ENCODE measurements at regions not wholly inside any gene's neighbourhood (a gene's known extent, or its start where the extent isn't known, plus 50 kb on each side); places are given as distances from the start of the nearest gene placed in this dataset.

DNA sequence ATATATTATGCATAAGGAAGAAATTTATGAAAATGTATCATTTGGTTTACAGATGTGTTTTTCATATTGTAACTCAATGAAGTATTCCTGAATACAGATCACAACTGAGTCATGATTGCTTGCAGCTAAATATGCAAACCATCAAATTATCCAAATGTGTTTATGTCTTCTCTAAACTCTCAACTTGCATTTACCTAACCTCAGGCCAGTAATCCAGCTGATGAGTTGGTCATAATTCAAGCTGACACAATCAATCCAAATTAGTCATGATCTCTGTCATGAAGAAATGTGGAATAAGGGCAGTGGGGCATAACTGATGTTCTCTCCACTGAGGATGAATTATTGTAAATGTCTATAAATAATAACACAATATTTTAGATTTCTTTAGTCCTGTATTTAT lies 104.8 kb upstream of the CNTN1 start:
- no peaks in the 10 kb centered on the region for H3K9me3 ChIP-seq (ENCODE audit: insufficient read depth, low read depth, low read length)
- Mint-ChIP-seq H3K9me3 (ENCODE audit: unreplicated experiment) (peaks cover 3% of the 10 kb centered on the region), H3K4me3 (ENCODE audit: unreplicated experiment) (no peak overlapping the region), H3K27ac (ENCODE audit: unreplicated experiment) (no peak overlapping the region), H3K4me1 (ENCODE audit: low read depth, unreplicated experiment) (no peaks in the 10 kb centered on the region), H3K27me3 (ENCODE audit: low read depth, unreplicated experiment) (no peaks in the 10 kb centered on the region), H3K36me3 (ENCODE audit: low read depth, unreplicated experiment) (no peaks in the 10 kb centered on the region)
- H3K79me2 ChIP-seq (ENCODE audit: insufficient read depth, low read length), result no peaks in the 10 kb centered on the region
- DNase-seq (ENCODE audit: low read depth) (no peak), FAIRE-seq (no peak)
- no peak overlapping the region for H3K4me2 ChIP-seq (ENCODE audit: low read length)
- no peaks in the 10 kb centered on the region for H4K20me1 ChIP-seq (ENCODE audit: insufficient read depth, low read length)
- H3K36me3 ChIP-seq (ENCODE audit: insufficient read depth, low read length), result no peaks in the 10 kb centered on the region
- no peak overlapping the region for H3K4me3 ChIP-seq (ENCODE audit: insufficient read depth, low read depth, low read length)
- no peak overlapping the region for H3K9ac ChIP-seq (ENCODE audit: low read length)
- no peak overlapping the region for H3K27ac ChIP-seq (ENCODE audit: low read depth, low read length)
- H2AFZ ChIP-seq (ENCODE audit: low read depth, low read length), result no peak overlapping the region
- TF ChIP-seq EZH2 (IDR thresholded peaks at IDR 0.05; ENCODE audit: insufficient read depth, low read length), result no peak
- TF ChIP-seq, protein P1, sequence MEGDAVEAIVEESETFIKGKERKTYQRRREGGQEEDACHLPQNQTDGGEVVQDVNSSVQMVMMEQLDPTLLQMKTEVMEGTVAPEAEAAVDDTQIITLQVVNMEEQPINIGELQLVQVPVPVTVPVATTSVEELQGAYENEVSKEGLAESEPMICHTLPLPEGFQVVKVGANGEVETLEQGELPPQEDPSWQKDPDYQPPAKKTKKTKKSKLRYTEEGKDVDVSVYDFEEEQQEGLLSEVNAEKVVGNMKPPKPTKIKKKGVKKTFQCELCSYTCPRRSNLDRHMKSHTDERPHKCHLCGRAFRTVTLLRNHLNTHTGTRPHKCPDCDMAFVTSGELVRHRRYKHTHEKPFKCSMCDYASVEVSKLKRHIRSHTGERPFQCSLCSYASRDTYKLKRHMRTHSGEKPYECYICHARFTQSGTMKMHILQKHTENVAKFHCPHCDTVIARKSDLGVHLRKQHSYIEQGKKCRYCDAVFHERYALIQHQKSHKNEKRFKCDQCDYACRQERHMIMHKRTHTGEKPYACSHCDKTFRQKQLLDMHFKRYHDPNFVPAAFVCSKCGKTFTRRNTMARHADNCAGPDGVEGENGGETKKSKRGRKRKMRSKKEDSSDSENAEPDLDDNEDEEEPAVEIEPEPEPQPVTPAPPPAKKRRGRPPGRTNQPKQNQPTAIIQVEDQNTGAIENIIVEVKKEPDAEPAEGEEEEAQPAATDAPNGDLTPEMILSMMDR (IDR thresholded peaks at IDR 0.05; ENCODE audit: insufficient read depth, low read depth, low read length), result no peak
- H3K27me3 ChIP-seq (ENCODE audit: insufficient read depth, low read length), result no peaks in the 10 kb centered on the region
- H3K4me1 ChIP-seq (ENCODE audit: insufficient read depth, low read length), result no peaks in the 10 kb centered on the region

DNA sequence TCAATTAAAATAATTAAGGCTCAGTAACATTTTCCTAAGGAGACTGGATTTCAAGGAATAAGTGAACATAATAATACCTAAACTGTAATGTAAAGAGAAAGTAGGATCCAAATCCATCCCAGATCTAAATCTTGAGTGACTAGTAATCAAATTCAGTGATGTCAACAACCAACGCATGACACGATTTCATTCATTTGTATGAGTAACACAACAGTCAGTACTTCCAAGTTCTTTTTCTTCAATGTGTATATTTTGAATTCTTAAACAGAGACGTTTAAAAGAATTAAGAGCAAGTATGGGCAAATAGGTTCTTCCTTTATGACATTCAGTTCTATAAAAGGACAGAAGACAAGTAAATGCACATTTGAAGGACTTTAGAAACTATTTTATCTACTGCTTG lies 104.3 kb upstream of the CNTN1 start:
- Histone ChIP-seq H3K9me3 (ENCODE audit: insufficient read depth, low read depth, low read length) (no peaks in the 10 kb centered on the region), H4K20me1 (ENCODE audit: insufficient read depth, low read length) (no peaks in the 10 kb centered on the region), H3K4me1 (ENCODE audit: insufficient read depth, low read length) (no peaks in the 10 kb centered on the region), H3K27ac (ENCODE audit: low read depth, low read length) (no peak overlapping the region), H3K27me3 (ENCODE audit: insufficient read depth, low read length) (no peaks in the 10 kb centered on the region), H3K79me2 (ENCODE audit: insufficient read depth, low read length) (no peaks in the 10 kb centered on the region), H2AFZ (ENCODE audit: low read depth, low read length) (no peak overlapping the region), H3K9ac (ENCODE audit: low read length) (no peak overlapping the region), H3K4me2 (ENCODE audit: low read length) (no peak overlapping the region), H3K36me3 (ENCODE audit: insufficient read depth, low read length) (no peaks in the 10 kb centered on the region), H3K4me3 (ENCODE audit: insufficient read depth, low read depth, low read length) (no peak overlapping the region)
- H3K4me3 Mint-ChIP-seq (ENCODE audit: unreplicated experiment), result no peak overlapping the region
- H3K27ac Mint-ChIP-seq (ENCODE audit: unreplicated experiment), result no peak overlapping the region
- H3K27me3 Mint-ChIP-seq (ENCODE audit: low read depth, unreplicated experiment), result no peaks in the 10 kb centered on the region
- FAIRE-seq, result no peak
- DNase-seq (ENCODE audit: low read depth), result no peak
- peaks cover 3% of the 10 kb centered on the region for H3K9me3 Mint-ChIP-seq (ENCODE audit: unreplicated experiment)
- no peaks in the 10 kb centered on the region for H3K36me3 Mint-ChIP-seq (ENCODE audit: low read depth, unreplicated experiment)
- no peaks in the 10 kb centered on the region for H3K4me1 Mint-ChIP-seq (ENCODE audit: low read depth, unreplicated experiment)
- no peak for TF ChIP-seq EZH2 (IDR thresholded peaks at IDR 0.05; ENCODE audit: insufficient read depth, low read length)
- TF ChIP-seq, protein P1 (IDR thresholded peaks at IDR 0.05; ENCODE audit: insufficient read depth, low read depth, low read length), result no peak

DNA sequence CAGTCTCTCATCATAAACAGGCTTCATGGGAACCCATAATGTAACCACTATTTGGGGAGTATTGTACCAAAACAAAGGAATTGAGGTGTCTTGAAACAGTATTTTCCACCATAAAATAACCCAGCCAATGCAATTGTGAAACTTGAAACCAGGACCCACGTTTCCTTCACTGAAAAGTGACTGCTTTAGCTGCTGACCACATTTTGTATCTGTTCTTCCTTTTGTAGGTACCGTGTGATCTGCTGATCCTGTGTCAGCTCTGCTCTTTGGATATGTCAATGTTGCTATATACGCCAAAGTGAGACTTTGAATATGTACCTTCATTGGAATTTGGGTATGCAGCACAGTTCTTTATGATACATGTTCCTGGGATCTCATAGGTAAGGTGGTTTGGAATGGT lies 95.1 kb upstream of the CNTN1 start:
- H3K4me3 Mint-ChIP-seq (ENCODE audit: unreplicated experiment), result no peak overlapping the region
- H3K27me3 ChIP-seq (ENCODE audit: insufficient read depth, low read length), result no peaks in the 10 kb centered on the region
- no peaks in the 10 kb centered on the region for H3K36me3 Mint-ChIP-seq (ENCODE audit: low read depth, unreplicated experiment)
- no peak overlapping the region for H3K27ac Mint-ChIP-seq (ENCODE audit: unreplicated experiment)
- DNase-seq (ENCODE audit: low read depth) (no peak), FAIRE-seq (no peak)
- H3K27ac ChIP-seq (ENCODE audit: low read depth, low read length), result no peak overlapping the region
- no peaks in the 10 kb centered on the region for H3K36me3 ChIP-seq (ENCODE audit: insufficient read depth, low read length)
- no peaks in the 10 kb centered on the region for H4K20me1 ChIP-seq (ENCODE audit: insufficient read depth, low read length)
- no peak overlapping the region for H2AFZ ChIP-seq (ENCODE audit: low read depth, low read length)
- no peak overlapping the region for H3K4me2 ChIP-seq (ENCODE audit: low read length)
- no peaks in the 10 kb centered on the region for H3K4me1 Mint-ChIP-seq (ENCODE audit: low read depth, unreplicated experiment)
- peaks cover 6% of the 10 kb centered on the region for H3K9me3 ChIP-seq (ENCODE audit: insufficient read depth, low read depth, low read length)
- no peaks in the 10 kb centered on the region for H3K4me1 ChIP-seq (ENCODE audit: insufficient read depth, low read length)
- H3K27me3 Mint-ChIP-seq (ENCODE audit: low read depth, unreplicated experiment), result no peaks in the 10 kb centered on the region
- H3K79me2 ChIP-seq (ENCODE audit: insufficient read depth, low read length), result no peaks in the 10 kb centered on the region
- H3K9me3 Mint-ChIP-seq (ENCODE audit: unreplicated experiment), result no peaks in the 10 kb centered on the region
- TF ChIP-seq EZH2 (IDR thresholded peaks at IDR 0.05; ENCODE audit: insufficient read depth, low read length), result no peak
- TF ChIP-seq, protein P1 (IDR thresholded peaks at IDR 0.05; ENCODE audit: insufficient read depth, low read depth, low read length), result no peak
- no peak overlapping the region for H3K9ac ChIP-seq (ENCODE audit: low read length)
- no peak overlapping the region for H3K4me3 ChIP-seq (ENCODE audit: insufficient read depth, low read depth, low read length)
